Left cardiac atrium (tissue), 4 donors: ENCODE measurements at regions not wholly inside any gene's neighbourhood (a gene's known extent, or its start where the extent isn't known, plus 50 kb on each side); places are given as distances from the start of the nearest gene placed in this dataset.
"Not testable (repeated sequence)": the region's sequence is repeated elsewhere in the genome, so short reads cannot be mapped to it uniquely, and the experiment has no call there.

Experiments used
- ATAC-seq, 2 donors: fragments of 200-7000 bp; cut with Tn5 transposase; one replicate each; pipeline ENCODE4 v1.9.1; 2020; ENCODE audit warnings: mild to moderate bottlenecking in 2 of 2, moderate library complexity in 2 of 2
- DNase-seq: peaks from one replicate; pipeline ENCODE4 v3.0.0-alpha.2; 2020
- intact Hi-C, 2 donors: fragments of 100-400 bp; cut with DNase I; formaldehyde crosslinking; loops; one replicate each; pipeline versions ENCODE4 v1.14.1 to v1.15.1; 2022 to 2023
- donor health status: DM: no; HTN: yes; CAD: no.
- donor health status: DM: no; HTN: yes; CAD: no; lungs with severe emphysema.
- donor health status: DM: yes; HTN: yes; CAD: no.
- donor health status: Dilated cardiomyopathy.

GRCh38 chr5:82910491-82910890, 166.7 kb downstream of the TMEM167A start:
- DNase-seq (no peak), ATAC-seq (no peak)
- intact Hi-C loops = no loop called here

DNA sequence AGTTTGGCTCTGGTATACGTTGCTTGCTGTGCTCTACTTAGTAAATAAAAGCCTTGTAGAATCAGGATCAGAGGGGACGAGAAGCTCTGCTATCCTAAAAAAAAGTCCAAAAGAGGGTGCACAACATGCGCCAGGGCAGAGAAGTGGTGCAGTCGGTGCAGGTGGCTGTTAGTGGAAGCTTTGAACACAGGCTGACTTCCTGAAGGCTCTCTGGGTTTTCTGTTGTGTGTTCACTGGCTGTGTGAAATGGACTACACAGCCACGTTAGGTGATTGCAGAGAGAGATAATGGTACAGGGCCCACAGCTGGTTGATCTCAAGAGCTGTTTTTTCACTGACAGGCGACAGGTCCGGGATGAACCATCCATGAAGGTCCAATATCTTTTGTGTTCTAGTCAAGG, 167.4 kb downstream of the TMEM167A start:
- DNase-seq (no peak), ATAC-seq (no peak)
- intact Hi-C loops = no loop called here

DNA sequence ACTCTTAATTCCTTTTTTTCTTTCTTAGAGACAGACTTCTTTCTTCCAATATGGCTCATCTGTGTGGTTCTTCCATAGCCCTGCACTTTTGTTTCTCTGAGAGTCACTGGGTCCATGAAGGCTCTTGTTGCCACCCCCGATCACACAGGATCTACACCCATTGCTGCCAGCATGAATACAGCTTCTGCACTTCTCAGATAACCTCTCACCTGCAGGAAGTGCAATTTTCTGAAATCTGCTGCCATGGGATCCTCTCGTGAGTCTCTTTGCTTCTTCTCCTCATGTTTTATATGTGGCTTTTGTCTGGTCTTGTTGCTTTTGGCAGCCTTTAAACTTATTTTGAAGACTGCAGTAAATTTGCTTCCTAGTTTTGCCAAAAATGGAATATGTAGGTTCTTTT, 171.2 kb downstream of the TMEM167A start:
- no peak for DNase-seq
- ATAC-seq = no peak
- intact Hi-C loops = no loop called here

GRCh38 chr5:82901281-82901888, 175.8 kb downstream of the TMEM167A start:
- intact Hi-C loops = no loop called here
- DNase-seq (no peak), ATAC-seq (no peak)

- ATAC-seq (no peak), DNase-seq (no peak)
- intact Hi-C loops = no loop called here
Observed at GRCh38 chr5:82894716-82895115, 182.5 kb downstream of the TMEM167A start.

DNA sequence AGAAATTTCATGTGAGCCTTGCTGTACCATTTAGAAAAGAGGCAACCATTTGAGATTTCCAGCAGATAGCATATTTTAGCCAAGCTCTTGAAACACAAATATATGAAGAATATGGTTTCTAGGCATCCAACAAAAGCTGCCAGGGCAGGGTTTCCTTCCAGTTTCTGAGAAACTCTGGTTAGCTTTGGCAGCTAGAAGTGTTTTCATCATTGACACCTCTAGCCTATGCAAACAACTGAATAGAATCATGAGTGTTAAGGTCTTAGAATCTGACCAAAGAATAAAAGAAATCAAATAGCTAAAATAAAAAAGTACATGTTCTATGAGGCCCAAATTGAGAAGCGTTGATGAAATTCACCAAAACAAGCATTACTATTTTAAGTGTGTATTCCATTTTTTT, 188.1 kb downstream of the TMEM167A start:
- intact Hi-C loops = no loop called here

GRCh38 chr5:82886911-82887310, 190.3 kb downstream of the TMEM167A start:
- DNase-seq (no peak), ATAC-seq (no peak)
- intact Hi-C loops = no loop called here

More for the DNA sequence above, 188.1 kb downstream of the TMEM167A start:
- no peak for DNase-seq
- ATAC-seq = no peak

DNA sequence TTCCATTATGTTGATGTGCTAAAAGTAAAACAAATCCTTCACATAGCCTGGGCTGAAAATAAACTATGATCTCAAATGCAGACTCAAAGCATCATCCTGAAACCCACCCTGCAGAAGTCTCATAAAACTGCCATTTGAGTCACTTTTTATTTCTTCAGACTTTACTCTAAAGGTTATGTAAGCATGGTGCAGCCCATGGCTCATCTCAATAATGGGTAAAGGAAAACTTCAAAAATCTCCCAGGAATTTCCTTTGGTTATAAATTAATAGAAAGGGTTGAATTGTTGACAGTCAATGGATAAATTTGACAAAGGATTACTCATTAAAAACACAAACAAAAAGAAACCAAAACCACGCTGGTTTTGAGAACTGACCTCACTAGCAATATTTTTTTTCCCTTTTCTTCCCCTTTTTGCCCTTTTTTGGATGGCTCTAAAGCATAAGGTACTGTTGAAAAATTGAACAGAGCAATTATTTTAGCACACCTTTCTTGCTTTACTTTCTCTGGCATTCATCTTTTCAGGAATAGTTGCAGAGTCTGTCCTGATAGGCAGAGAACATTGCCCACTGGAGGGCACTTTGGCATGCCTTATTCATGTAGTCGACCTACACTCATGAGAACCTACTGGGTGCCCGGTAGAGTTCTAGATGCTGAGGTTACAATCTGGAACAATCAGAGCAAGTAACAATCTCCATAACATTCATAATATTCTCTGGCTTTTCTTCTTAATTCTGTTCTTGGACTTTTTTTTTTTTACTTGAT, 191.4 kb downstream of the TMEM167A start:
- DNase-seq = no peak
- intact Hi-C loops = no loop called here
- ATAC-seq = no peak

DNA sequence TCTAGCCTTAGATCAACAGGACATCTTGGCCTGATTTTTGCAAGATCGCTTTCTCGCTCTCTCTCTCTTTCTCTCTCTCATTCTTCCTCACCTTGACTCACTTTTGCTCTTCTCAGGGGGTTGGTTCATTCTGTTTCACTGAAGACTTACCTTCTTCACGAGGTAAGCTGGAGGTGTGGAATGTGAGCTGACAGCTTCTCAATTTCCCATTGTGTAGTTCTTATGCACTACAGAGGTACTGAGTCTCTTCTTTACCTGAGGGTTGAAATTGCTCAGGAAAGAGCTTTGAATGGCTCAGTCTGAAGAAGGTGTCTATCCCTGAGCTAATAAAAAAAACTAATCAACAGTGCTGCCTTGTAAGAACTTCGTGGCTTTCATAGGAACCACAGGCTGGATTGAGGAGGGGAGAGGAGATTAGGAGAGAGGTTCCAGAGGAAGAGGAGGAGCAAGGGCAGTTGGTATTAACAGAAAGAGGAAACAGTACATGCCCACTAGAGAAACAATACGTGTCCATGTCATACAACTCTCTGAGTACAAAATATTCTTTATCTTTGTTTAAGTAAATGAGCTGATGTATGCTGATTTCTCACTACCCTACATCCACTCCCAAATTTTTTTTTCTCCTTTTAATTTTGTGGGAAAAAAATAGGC, 192.2 kb downstream of the TMEM167A start:
- DNase-seq = no peak
- intact Hi-C loops = no loop called here
- no peak for ATAC-seq

DNA sequence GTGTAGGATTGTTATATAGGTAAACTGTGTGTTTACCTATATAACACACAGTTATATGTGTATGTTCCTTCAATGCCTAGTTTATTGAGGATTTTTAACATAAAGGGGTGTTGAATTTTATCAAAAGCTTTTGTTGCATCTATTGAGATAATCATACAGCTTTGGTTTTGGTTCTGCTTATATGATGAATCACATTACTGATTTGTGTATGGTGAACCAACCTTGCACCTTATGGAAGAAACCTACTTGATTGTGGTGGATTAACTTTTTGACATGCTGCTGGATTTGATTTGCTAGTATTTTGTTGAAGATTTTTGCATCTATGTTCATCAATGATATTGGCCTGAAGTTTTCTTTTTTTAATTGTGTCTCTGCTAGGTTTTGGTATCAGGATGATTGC, 194.9 kb downstream of the TMEM167A start:
- intact Hi-C loops = no loop called here
- DNase-seq (no peak), ATAC-seq (no peak)

GRCh38 chr5:82881571-82882174, 195.5 kb downstream of the TMEM167A start:
- intact Hi-C loops = no loop called here
- no peak for ATAC-seq
- no peak for DNase-seq

DNA sequence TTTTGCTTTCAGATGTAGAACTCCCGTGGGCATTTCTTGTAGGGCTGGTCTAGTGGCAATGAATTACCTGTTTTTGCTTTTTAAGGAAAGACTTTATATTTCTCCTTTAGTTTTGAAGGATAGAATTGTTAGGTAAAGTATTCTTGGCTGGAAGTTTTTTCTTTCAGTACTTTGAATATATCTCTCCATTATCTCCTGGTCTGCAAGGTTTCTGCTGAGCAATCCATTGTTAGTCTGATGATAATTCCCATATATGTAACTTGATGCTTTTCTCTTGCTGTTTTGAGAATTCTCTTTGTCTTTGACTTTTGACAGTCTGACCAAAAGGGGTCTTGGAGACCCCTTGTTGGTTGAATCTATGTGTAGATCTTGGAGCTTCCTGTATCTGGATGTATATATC, 198.1 kb downstream of the TMEM167A start:
- no peak for ATAC-seq
- DNase-seq = no peak
- intact Hi-C loops = no loop called here

DNA sequence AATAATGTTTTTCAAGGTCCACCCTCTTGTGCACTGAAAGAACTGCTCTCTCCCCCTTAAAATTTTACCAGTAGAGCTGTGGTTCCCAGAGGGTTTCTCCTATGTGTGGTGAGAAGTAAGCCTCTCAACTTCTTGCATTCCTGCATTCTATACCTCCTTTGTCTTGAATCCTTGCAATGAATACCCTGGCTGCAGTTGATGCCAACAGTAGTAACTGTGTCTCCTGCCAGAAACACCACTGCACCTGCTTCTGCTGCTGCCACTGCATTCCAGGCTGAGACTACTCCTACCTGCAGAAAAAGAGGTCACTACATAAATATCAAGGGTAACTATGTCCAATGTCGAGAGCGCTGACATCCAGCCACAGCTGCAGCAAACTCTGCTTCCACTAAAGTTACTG, 203.7 kb downstream of the TMEM167A start:
- DNase-seq = no peak
- intact Hi-C loops = no loop called here
- ATAC-seq = no peak

GRCh38 chr5:82872321-82873288, 204.6 kb downstream of the TMEM167A start:
- DNase-seq, intact Hi-C loops, ATAC-seq: not testable (repeated sequence)

DNA sequence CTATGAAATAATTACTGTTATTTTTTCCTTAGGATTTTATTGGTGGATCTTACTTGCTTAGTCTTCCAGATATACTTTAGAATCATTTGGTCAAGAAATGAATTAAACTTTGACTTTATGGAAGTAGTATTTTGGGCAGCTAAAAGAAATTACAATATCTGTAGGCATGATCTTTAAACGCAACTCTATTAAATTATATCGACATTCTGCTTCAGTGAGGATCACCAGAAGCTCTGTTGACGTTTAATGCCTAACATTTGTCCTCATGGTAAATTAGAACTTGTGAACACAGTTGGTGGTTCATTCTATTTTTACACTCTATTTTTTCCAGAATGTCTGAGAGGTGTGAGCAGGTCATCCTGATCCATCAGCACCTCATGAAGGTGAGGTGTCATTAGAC, 211.6 kb downstream of the TMEM167A start:
- DNase-seq = no peak
- ATAC-seq = no peak
- intact Hi-C loops = no loop called here

GRCh38 chr5:82863266-82863665, 213.9 kb downstream of the TMEM167A start:
- DNase-seq (no peak), ATAC-seq (peak in 1 of 2 donors; percentile 76)
- intact Hi-C loops = no loop called here

- ATAC-seq = no peak
- intact Hi-C loops = no loop called here
Observed at GRCh38 chr5:82862711-82863110, 214.5 kb downstream of the TMEM167A start.

GRCh38 chr5:82862261-82862660, 214.9 kb downstream of the TMEM167A start:
- intact Hi-C loops = no loop called here
- ATAC-seq (no peak), DNase-seq (no peak)

More at GRCh38 chr5:82862711-82863110, 214.5 kb downstream of the TMEM167A start:
- DNase-seq = no peak

GRCh38 chr5:82861701-82862100, 215.5 kb downstream of the TMEM167A start:
- ATAC-seq (no peak), DNase-seq (no peak)
- intact Hi-C loops = no loop called here
